Skin epidermis (tissue), 12 donors: ENCODE measurements at regions not wholly inside any gene's neighbourhood (a gene's known extent, or its start where the extent isn't known, plus 50 kb on each side); places are given as distances from the start of the nearest gene placed in this dataset.

Experiments used
- H3K27ac ChIP-seq, 21 experiments: fragments of 200-600 bp; sonication (generic) in 11 of 21; one replicate each; pipeline ENCODE4 v1.5.0; 2020; ENCODE audit warnings: mild to moderate bottlenecking in 3 of 21, inconsistent platforms in 2 of 21, moderate library complexity in 2 of 21
- H3K4me3 ChIP-seq, 7 experiments: fragments of 200-600 bp; sonication (generic) in 2 of 7; one replicate each; pipeline ENCODE4 v1.5.0; 2020; ENCODE audit warnings: inconsistent platforms in 2 of 7, mild to moderate bottlenecking in 2 of 7, moderate library complexity in 1 of 7

GRCh38 chr1:29584362-29584761 lies 348.0 kb downstream of the PTPRU start:
- Histone ChIP-seq H3K27ac (peak overlapping the region in 5 of 21 experiments; percentile 0 to 46 (median 11)), H3K4me3 (no peak overlapping the region)

GRCh38 chr1:29583727-29584126 lies 347.4 kb downstream of the PTPRU start:
- peak overlapping the region in 3 of 21 experiments; percentile 0 to 46 (median 29) for H3K27ac ChIP-seq
- no peak overlapping the region for H3K4me3 ChIP-seq

GRCh38 chr1:29581256-29581655 lies 344.9 kb downstream of the PTPRU start:
- no peak overlapping the region for H3K4me3 ChIP-seq

GRCh38 chr1:29579821-29580425 lies 343.6 kb downstream of the PTPRU start:
- H3K4me3 ChIP-seq: no peak overlapping the region
- H3K27ac ChIP-seq: no peak overlapping the region

More at GRCh38 chr1:29581256-29581655, 344.9 kb downstream of the PTPRU start:
- H3K27ac ChIP-seq: no peak overlapping the region

- H3K4me3 ChIP-seq: no peak overlapping the region
- no peak overlapping the region for H3K27ac ChIP-seq
Observed at GRCh38 chr1:29577512-29577911, 341.2 kb downstream of the PTPRU start.

- H3K27ac ChIP-seq: peak overlapping the region in 1 of 21 experiments; percentile 57
- no peak overlapping the region for H3K4me3 ChIP-seq
Observed at GRCh38 chr1:29576510-29576909, 340.2 kb downstream of the PTPRU start.

- H3K27ac ChIP-seq: no peak overlapping the region
Observed at GRCh38 chr1:29575826-29576225, 339.5 kb downstream of the PTPRU start.

GRCh38 chr1:29575277-29575676 lies 339.0 kb downstream of the PTPRU start:
- Histone ChIP-seq H3K27ac (no peak overlapping the region), H3K4me3 (no peak overlapping the region)

More at GRCh38 chr1:29575826-29576225, 339.5 kb downstream of the PTPRU start:
- H3K4me3 ChIP-seq: no peak overlapping the region

GRCh38 chr1:29574871-29575270 lies 338.5 kb downstream of the PTPRU start:
- no peak overlapping the region for H3K27ac ChIP-seq
- no peak overlapping the region for H3K4me3 ChIP-seq

- no peak overlapping the region for H3K27ac ChIP-seq
Observed at GRCh38 chr1:29569971-29570634, 333.8 kb downstream of the PTPRU start.

GRCh38 chr1:29567257-29567656 lies 330.9 kb downstream of the PTPRU start:
- Histone ChIP-seq H3K4me3 (no peak overlapping the region), H3K27ac (no peak overlapping the region)

More at GRCh38 chr1:29569971-29570634, 333.8 kb downstream of the PTPRU start:
- H3K4me3 ChIP-seq: no peak overlapping the region

- Histone ChIP-seq H3K27ac (no peak overlapping the region), H3K4me3 (no peak overlapping the region)
Observed at GRCh38 chr1:29565490-29565889, 329.2 kb downstream of the PTPRU start.

- Histone ChIP-seq H3K27ac (no peak overlapping the region), H3K4me3 (no peak overlapping the region)
Observed at GRCh38 chr1:29563571-29563970, 327.2 kb downstream of the PTPRU start.

- H3K4me3 ChIP-seq: no peak overlapping the region
- no peak overlapping the region for H3K27ac ChIP-seq
Observed at GRCh38 chr1:29563092-29563491, 326.8 kb downstream of the PTPRU start.

- Histone ChIP-seq H3K27ac (no peak overlapping the region), H3K4me3 (no peak overlapping the region)
Observed at GRCh38 chr1:29559056-29559455, 322.7 kb downstream of the PTPRU start.

GRCh38 chr1:29557701-29558600 lies 321.6 kb downstream of the PTPRU start:
- Histone ChIP-seq H3K4me3 (no peak overlapping the region), H3K27ac (no peak overlapping the region)

GRCh38 chr1:29557066-29557465 lies 320.7 kb downstream of the PTPRU start:
- no peak overlapping the region for H3K27ac ChIP-seq
- no peak overlapping the region for H3K4me3 ChIP-seq

- no peak overlapping the region for H3K27ac ChIP-seq
- H3K4me3 ChIP-seq: no peak overlapping the region
Observed at GRCh38 chr1:29556657-29557056, 320.3 kb downstream of the PTPRU start.

GRCh38 chr1:29555043-29555620 lies 318.8 kb downstream of the PTPRU start:
- H3K4me3 ChIP-seq: no peak overlapping the region
- H3K27ac ChIP-seq: no peak overlapping the region

- Histone ChIP-seq H3K27ac (no peak overlapping the region), H3K4me3 (no peak overlapping the region)
Observed at GRCh38 chr1:29554208-29554778, 318.0 kb downstream of the PTPRU start.
